ENCODE measurements at regions not wholly inside any gene's neighbourhood (a gene's known extent, or its start where the extent isn't known, plus 50 kb on each side); places are given as distances from the start of the nearest gene placed in this dataset.
A peak's percentile ranks its signal among the peaks of the same experiment; 100 is the strongest.

DNA sequence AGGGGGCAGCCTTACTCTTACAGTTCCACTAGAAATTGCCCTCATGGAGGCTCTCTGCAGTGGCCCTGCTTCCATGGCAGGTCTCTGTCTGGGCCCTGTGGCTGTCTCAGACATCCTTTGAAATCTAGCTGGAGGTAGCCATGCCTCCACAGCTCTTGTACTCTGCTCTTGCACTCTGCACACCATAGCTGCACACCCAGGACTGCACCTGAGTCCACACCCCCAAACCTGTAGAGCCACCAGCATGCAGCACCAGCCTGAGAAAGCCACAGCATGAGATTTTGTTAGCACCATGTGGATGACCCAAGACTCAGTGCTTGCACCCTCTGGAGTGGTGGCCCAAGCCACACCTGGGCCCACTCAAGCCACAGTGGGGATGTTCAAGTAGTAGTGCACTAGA lies 376.2 kb upstream of the RND3 start:
- BruUV-seq (replicated peaks) = no TSS peak
- peaks cover 20% of the 10 kb centered on the region for H3K4me1 ChIP-seq (ENCODE audit: insufficient read depth, low read length)
- no peaks in the 10 kb centered on the region for H3K36me3 ChIP-seq (ENCODE audit: low read depth, low read length)
- H3K27ac ChIP-seq (ENCODE audit: low read length) = no peak overlapping the region
- no peaks in the 10 kb centered on the region for H3K27me3 ChIP-seq (ENCODE audit: low read length)
- no peaks in the 10 kb centered on the region for H3K9me3 ChIP-seq (ENCODE audit: low read length)
- CTCF ChIA-PET = no interaction called here
- DNase-seq (no peak), ATAC-seq (no peak)
- H3F3A ChIP-seq (ENCODE audit: low read length, unreplicated experiment) = no peaks in the 10 kb centered on the region
- no peaks in the 10 kb centered on the region for H4K20me1 ChIP-seq (ENCODE audit: low read length)
- TF ChIP-seq EZH2 (IDR thresholded peaks at IDR 0.05; ENCODE audit: low read length, unreplicated experiment) (no peak), EZH2phosphoT487 (IDR thresholded peaks at IDR 0.05; ENCODE audit: borderline replicate concordance, low read length) (no peak)
- TF ChIP-seq, protein P1, sequence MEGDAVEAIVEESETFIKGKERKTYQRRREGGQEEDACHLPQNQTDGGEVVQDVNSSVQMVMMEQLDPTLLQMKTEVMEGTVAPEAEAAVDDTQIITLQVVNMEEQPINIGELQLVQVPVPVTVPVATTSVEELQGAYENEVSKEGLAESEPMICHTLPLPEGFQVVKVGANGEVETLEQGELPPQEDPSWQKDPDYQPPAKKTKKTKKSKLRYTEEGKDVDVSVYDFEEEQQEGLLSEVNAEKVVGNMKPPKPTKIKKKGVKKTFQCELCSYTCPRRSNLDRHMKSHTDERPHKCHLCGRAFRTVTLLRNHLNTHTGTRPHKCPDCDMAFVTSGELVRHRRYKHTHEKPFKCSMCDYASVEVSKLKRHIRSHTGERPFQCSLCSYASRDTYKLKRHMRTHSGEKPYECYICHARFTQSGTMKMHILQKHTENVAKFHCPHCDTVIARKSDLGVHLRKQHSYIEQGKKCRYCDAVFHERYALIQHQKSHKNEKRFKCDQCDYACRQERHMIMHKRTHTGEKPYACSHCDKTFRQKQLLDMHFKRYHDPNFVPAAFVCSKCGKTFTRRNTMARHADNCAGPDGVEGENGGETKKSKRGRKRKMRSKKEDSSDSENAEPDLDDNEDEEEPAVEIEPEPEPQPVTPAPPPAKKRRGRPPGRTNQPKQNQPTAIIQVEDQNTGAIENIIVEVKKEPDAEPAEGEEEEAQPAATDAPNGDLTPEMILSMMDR (conservative IDR thresholded peaks at IDR 0.05; ENCODE audit: low read depth, low read length) = no peak
- no peaks in the 10 kb centered on the region for H3K9me2 ChIP-seq (replicated peaks; ENCODE audit: low read length)
- H3K4me2 ChIP-seq (ENCODE audit: low read length) = no peak overlapping the region
- H2AFZ ChIP-seq (ENCODE audit: low read length) = no peak overlapping the region
- no peak overlapping the region for H3K9ac ChIP-seq (ENCODE audit: low read length)
- intact Hi-C loops (cut with micrococcal nuclease) = no loop called here
- no peak overlapping the region for H3K4me3 ChIP-seq (ENCODE audit: low read length)
- H3K79me2 ChIP-seq (ENCODE audit: low read length) = no peaks in the 10 kb centered on the region
- POLR2A ChIA-PET (ENCODE audit: unreplicated experiment) = no interaction called here

DNA sequence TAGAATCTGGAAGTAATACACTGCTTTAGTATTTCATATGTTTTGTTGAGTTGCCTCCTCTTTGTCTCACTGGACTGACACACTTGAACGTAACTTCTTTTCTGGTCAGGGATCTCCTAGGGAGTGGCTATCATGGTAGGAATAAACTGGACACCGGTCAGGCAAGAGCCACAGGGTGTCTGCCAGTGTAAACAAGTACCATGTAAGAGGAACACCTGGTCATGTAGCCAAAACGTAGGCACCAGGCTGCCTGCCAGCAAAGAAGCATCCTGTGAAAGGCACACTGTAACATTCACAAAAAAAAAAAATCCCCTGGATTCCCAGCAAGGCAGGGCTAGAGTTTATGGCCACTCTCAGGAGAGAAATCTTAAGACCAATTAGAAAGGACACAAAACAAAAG lies 372.8 kb upstream of the RND3 start:
- Histone ChIP-seq H4K20me1 (ENCODE audit: low read length) (no peaks in the 10 kb centered on the region), H3F3A (ENCODE audit: low read length, unreplicated experiment) (peaks cover 5% of the 10 kb centered on the region), H3K27ac (ENCODE audit: low read length) (peak overlapping the region; percentile 29; the same call in 1 of the 2 replicates), H3K36me3 (ENCODE audit: low read depth, low read length) (no peaks in the 10 kb centered on the region), H3K27me3 (ENCODE audit: low read length) (no peaks in the 10 kb centered on the region), H3K9me3 (ENCODE audit: low read length) (no peaks in the 10 kb centered on the region), H3K9me2 (replicated peaks; ENCODE audit: low read length) (no peaks in the 10 kb centered on the region), H3K4me1 (ENCODE audit: insufficient read depth, low read length) (peaks cover 50% of the 10 kb centered on the region), H3K4me3 (ENCODE audit: low read length) (no peak overlapping the region), H3K79me2 (ENCODE audit: low read length) (no peaks in the 10 kb centered on the region), H3K4me2 (ENCODE audit: low read length) (0 out of 2 replicates have a peak overlapping the region, but pooled peaks have one; percentile 7), H3K9ac (ENCODE audit: low read length) (no peak overlapping the region), H2AFZ (ENCODE audit: low read length) (peak overlapping the region; percentile 54)
- TF ChIP-seq EZH2 (IDR thresholded peaks at IDR 0.05; ENCODE audit: low read length, unreplicated experiment) = no peak
- TF ChIP-seq EZH2phosphoT487 (IDR thresholded peaks at IDR 0.05; ENCODE audit: borderline replicate concordance, low read length) = no peak
- TF ChIP-seq, protein P1 (conservative IDR thresholded peaks at IDR 0.05; ENCODE audit: low read depth, low read length) = no peak
- intact Hi-C loops (cut with micrococcal nuclease) = no loop called here
- ChIA-PET CTCF (no interaction called here), POLR2A (ENCODE audit: unreplicated experiment) (no interaction called here)
- peak; percentile 52 for ATAC-seq
- peak; percentile 70 for DNase-seq
- no TSS peak for BruUV-seq (replicated peaks)

DNA sequence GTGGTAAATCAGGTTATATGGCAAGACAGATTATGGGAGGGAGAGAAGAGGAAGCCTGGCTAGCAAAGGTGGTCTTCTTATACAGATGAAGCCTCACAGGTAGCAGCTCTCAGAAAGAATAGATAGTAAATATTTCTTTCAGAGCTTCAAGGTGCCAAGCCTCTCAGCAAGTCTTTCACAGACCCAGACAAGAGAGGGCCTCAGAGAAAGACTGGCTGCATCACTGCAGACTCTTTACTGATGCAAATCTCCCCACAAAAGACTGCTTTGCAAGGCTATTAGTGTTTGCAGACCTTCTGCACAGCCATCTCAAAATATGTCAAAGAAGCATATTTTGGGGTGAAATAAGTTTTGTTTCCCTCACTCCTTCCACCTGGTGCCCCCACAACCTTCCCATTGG lies 372.4 kb upstream of the RND3 start:
- DNase-seq (no peak), ATAC-seq (no peak)
- BruUV-seq (replicated peaks) = no TSS peak
- Histone ChIP-seq H3K9me2 (replicated peaks; ENCODE audit: low read length) (no peaks in the 10 kb centered on the region), H4K20me1 (ENCODE audit: low read length) (no peaks in the 10 kb centered on the region), H3K27me3 (ENCODE audit: low read length) (no peaks in the 10 kb centered on the region), H3K9ac (ENCODE audit: low read length) (no peak overlapping the region), H3K4me3 (ENCODE audit: low read length) (no peak overlapping the region), H3F3A (ENCODE audit: low read length, unreplicated experiment) (peaks cover 5% of the 10 kb centered on the region), H2AFZ (ENCODE audit: low read length) (peak overlapping the region; percentile 54), H3K4me1 (ENCODE audit: insufficient read depth, low read length) (peaks cover 50% of the 10 kb centered on the region), H3K27ac (ENCODE audit: low read length) (peak overlapping the region; percentile 29; the same call in 1 of the 2 replicates), H3K4me2 (ENCODE audit: low read length) (peak overlapping the region; percentile 7; the same call in 1 of the 2 replicates), H3K36me3 (ENCODE audit: low read depth, low read length) (no peaks in the 10 kb centered on the region), H3K79me2 (ENCODE audit: low read length) (no peaks in the 10 kb centered on the region), H3K9me3 (ENCODE audit: low read length) (no peaks in the 10 kb centered on the region)
- intact Hi-C loops (cut with micrococcal nuclease) = no loop called here
- CTCF ChIA-PET = no interaction called here
- TF ChIP-seq EZH2 (IDR thresholded peaks at IDR 0.05; ENCODE audit: low read length, unreplicated experiment) (no peak), EZH2phosphoT487 (IDR thresholded peaks at IDR 0.05; ENCODE audit: borderline replicate concordance, low read length) (no peak)
- POLR2A ChIA-PET (ENCODE audit: unreplicated experiment) = no interaction called here

Data from PC-3 (cell line).